ENCODE measurements at regions not wholly inside any gene's neighbourhood (a gene's known extent, or its start where the extent isn't known, plus 50 kb on each side); places are given as distances from the start of the nearest gene placed in this dataset.

- no peaks in the 10 kb centered on the region for H4K20me1 ChIP-seq (ENCODE audit: insufficient read depth, low read length)
- TF ChIP-seq EZH2phosphoT487 (IDR thresholded peaks at IDR 0.05; ENCODE audit: low read length) (no peak), EZH2 (optimal IDR thresholded peaks at IDR 0.05; ENCODE audit: low read depth, low read length) (no peak), CTCF (IDR thresholded peaks at IDR 0.05; ENCODE audit: low read length) (no peak)
- H3K4me2 ChIP-seq (ENCODE audit: low read depth, low read length): no peak overlapping the region
- no peaks in the 10 kb centered on the region for H3K36me3 ChIP-seq (replicated peaks; ENCODE audit: insufficient read depth, low read length)
- no peaks in the 10 kb centered on the region for H3K79me2 ChIP-seq (ENCODE audit: low read length)
- DNase-seq: no peak
- no peak overlapping the region for H3K4me3 ChIP-seq (ENCODE audit: low read length)
- H3K9ac ChIP-seq (ENCODE audit: low read length): no peak overlapping the region
- H2AFZ ChIP-seq (ENCODE audit: low read length): no peak overlapping the region
- no peaks in the 10 kb centered on the region for H3K9me2 ChIP-seq (replicated peaks; ENCODE audit: insufficient read depth, low read length)
- H3K27ac ChIP-seq (ENCODE audit: low read length): no peak overlapping the region
- H3F3A ChIP-seq (ENCODE audit: insufficient read depth, low read length): no peaks in the 10 kb centered on the region
- no peaks in the 10 kb centered on the region for H3K9me3 ChIP-seq (replicated peaks; ENCODE audit: insufficient read depth, low read length)
- no peaks in the 10 kb centered on the region for H3K4me1 ChIP-seq (ENCODE audit: low read length)
- peaks cover 88% of the 10 kb centered on the region for H3K27me3 ChIP-seq (replicated peaks; ENCODE audit: insufficient read depth, low read length)
These were observed 61.0 kb upstream of the SLCO4A1 start for GRCh38 chr20:62581308-62581707.

- no peak overlapping the region for H3K4me2 ChIP-seq (ENCODE audit: low read depth, low read length)
- H3K27ac ChIP-seq (ENCODE audit: low read length): no peak overlapping the region
- H2AFZ ChIP-seq (ENCODE audit: low read length): no peak overlapping the region
- no peaks in the 10 kb centered on the region for H3K9me2 ChIP-seq (replicated peaks; ENCODE audit: insufficient read depth, low read length)
- no peaks in the 10 kb centered on the region for H3K36me3 ChIP-seq (replicated peaks; ENCODE audit: insufficient read depth, low read length)
- peaks cover 86% of the 10 kb centered on the region for H3K27me3 ChIP-seq (replicated peaks; ENCODE audit: insufficient read depth, low read length)
- no peak overlapping the region for H3K4me3 ChIP-seq (ENCODE audit: low read length)
- H3K9me3 ChIP-seq (replicated peaks; ENCODE audit: insufficient read depth, low read length): no peaks in the 10 kb centered on the region
- H3K9ac ChIP-seq (ENCODE audit: low read length): no peak overlapping the region
- H3F3A ChIP-seq (ENCODE audit: insufficient read depth, low read length): no peaks in the 10 kb centered on the region
- no peak for TF ChIP-seq EZH2phosphoT487 (IDR thresholded peaks at IDR 0.05; ENCODE audit: low read length)
- no peak for TF ChIP-seq EZH2 (optimal IDR thresholded peaks at IDR 0.05; ENCODE audit: low read depth, low read length)
- TF ChIP-seq CTCF (IDR thresholded peaks at IDR 0.05; ENCODE audit: low read length): no peak
- no peaks in the 10 kb centered on the region for H3K4me1 ChIP-seq (ENCODE audit: low read length)
- DNase-seq: no peak
- H3K79me2 ChIP-seq (ENCODE audit: low read length): no peaks in the 10 kb centered on the region
- no peaks in the 10 kb centered on the region for H4K20me1 ChIP-seq (ENCODE audit: insufficient read depth, low read length)
These were observed 60.5 kb upstream of the SLCO4A1 start for GRCh38 chr20:62581806-62582205.

- Histone ChIP-seq H3K9ac (ENCODE audit: low read length) (no peak overlapping the region), H3K4me1 (ENCODE audit: low read length) (no peaks in the 10 kb centered on the region), H3K27ac (ENCODE audit: low read length) (no peak overlapping the region), H3F3A (ENCODE audit: insufficient read depth, low read length) (no peaks in the 10 kb centered on the region), H3K79me2 (ENCODE audit: low read length) (no peaks in the 10 kb centered on the region), H3K4me3 (ENCODE audit: low read length) (no peak overlapping the region), H2AFZ (ENCODE audit: low read length) (no peak overlapping the region), H3K27me3 (replicated peaks; ENCODE audit: insufficient read depth, low read length) (peaks cover 86% of the 10 kb centered on the region), H3K4me2 (ENCODE audit: low read depth, low read length) (no peak overlapping the region), H4K20me1 (ENCODE audit: insufficient read depth, low read length) (no peaks in the 10 kb centered on the region), H3K36me3 (replicated peaks; ENCODE audit: insufficient read depth, low read length) (no peaks in the 10 kb centered on the region), H3K9me3 (replicated peaks; ENCODE audit: insufficient read depth, low read length) (no peaks in the 10 kb centered on the region), H3K9me2 (replicated peaks; ENCODE audit: insufficient read depth, low read length) (no peaks in the 10 kb centered on the region)
- DNase-seq: no peak
- no peak for TF ChIP-seq EZH2 (optimal IDR thresholded peaks at IDR 0.05; ENCODE audit: low read depth, low read length)
- TF ChIP-seq CTCF (IDR thresholded peaks at IDR 0.05; ENCODE audit: low read length): no peak
- TF ChIP-seq EZH2phosphoT487 (IDR thresholded peaks at IDR 0.05; ENCODE audit: low read length): no peak
These were observed 58.8 kb upstream of the SLCO4A1 start for GRCh38 chr20:62583424-62583920.
